Activated CD4-positive, alpha-beta T cell treated with anti-CD3 and anti-CD28 coated beads for 36 hours (primary cell): ENCODE measurements at regions not wholly inside any gene's neighbourhood (a gene's known extent, or its start where the extent isn't known, plus 50 kb on each side); places are given as distances from the start of the nearest gene placed in this dataset.

Experiments
- ATAC-seq: fragments of 200-7000 bp; cut with Tn5 transposase; one replicate; pipeline ENCODE4 v1.10.0; 2021; ENCODE audit warnings: mild to moderate bottlenecking, moderate library complexity
- CTCF ChIA-PET: fragments of 350-600 bp; sonication (Branson Sonifier 250); formaldehyde crosslinking; loops from one replicate; lab custom pipeline; 2021; ENCODE audit warnings: antibody characterized with exemption; lab: Charles Lee
- POLR2A ChIA-PET: fragments of 350-600 bp; sonication (Branson Sonifier 250); formaldehyde crosslinking; loops from one replicate; lab custom pipeline; 2021; ENCODE audit warnings: antibody characterized with exemption, inconsistent platforms; lab: Charles Lee
- DNase-seq: peaks from one replicate; pipeline ENCODE4 v3.0.0-alpha.2; 2020
- H3K27ac Mint-ChIP-seq: one replicate; pipeline ENCODE4 v1.8.0; 2021; ENCODE audit warnings: mixed read lengths
- H3K27me3 Mint-ChIP-seq: one replicate; pipeline ENCODE4 v1.8.0; 2021; ENCODE audit warnings: mixed read lengths
- H3K36me3 Mint-ChIP-seq: one replicate; pipeline ENCODE4 v1.8.0; 2021; ENCODE audit warnings: low read depth, mixed read lengths
- H3K4me1 Mint-ChIP-seq: one replicate; pipeline ENCODE4 v1.8.0; 2021; ENCODE audit warnings: mixed read lengths
- H3K4me3 Mint-ChIP-seq: one replicate; pipeline ENCODE4 v1.8.0; 2021; ENCODE audit warnings: mild to moderate bottlenecking, moderate library complexity, mixed read lengths
- H3K9me3 Mint-ChIP-seq: one replicate; pipeline ENCODE4 v1.8.0; 2021; ENCODE audit warnings: low read depth, mixed read lengths
- intact Hi-C, 2 experiments: fragments of 100-400 bp; cut with DNase I in 1 of 2; cut with micrococcal nuclease in 1 of 2; formaldehyde crosslinking; loops; one replicate each; pipeline versions ENCODE4 v1.14.2 to v1.15.1; 2022 to 2024; cut with DNase I, micrococcal nuclease

- ChIA-PET CTCF (interaction anchor here (1.4 kb wide), 1 partner anchor 11 kb away, joined by 3 read pairs; no protein-coding TSS in a partner anchor), POLR2A (no interaction called here)
- Mint-ChIP-seq H3K9me3 (no peaks in the 10 kb centered on the region), H3K4me1 (peaks cover 23% of the 10 kb centered on the region), H3K27ac (no peak overlapping the region), H3K27me3 (peaks cover 18% of the 10 kb centered on the region), H3K4me3 (no peak overlapping the region), H3K36me3 (no peaks in the 10 kb centered on the region)
- ATAC-seq (no peak), DNase-seq (no peak)
- intact Hi-C loops: loop anchor here in 1 of 2 experiments (10.0 kb wide), 1 partner anchor 444 kb away; no protein-coding TSS in a partner anchor
Observed at GRCh38 chr10:88110822-88111221, 247.4 kb downstream of the PTEN start.

- ATAC-seq: no peak
- H3K9me3 Mint-ChIP-seq: no peaks in the 10 kb centered on the region
- no peak for DNase-seq
- CTCF ChIA-PET: interaction anchor here (1.4 kb wide), 1 partner anchor 10 kb away, joined by 3 read pairs; no protein-coding TSS in a partner anchor
- H3K27ac Mint-ChIP-seq: no peak overlapping the region
- H3K4me1 Mint-ChIP-seq: peaks cover 23% of the 10 kb centered on the region
- H3K36me3 Mint-ChIP-seq: no peaks in the 10 kb centered on the region
- H3K27me3 Mint-ChIP-seq: peaks cover 17% of the 10 kb centered on the region
- intact Hi-C loops: loop anchor here in 1 of 2 experiments (10.0 kb wide), 1 partner anchor 444 kb away; no protein-coding TSS in a partner anchor
- no peak overlapping the region for H3K4me3 Mint-ChIP-seq
- POLR2A ChIA-PET: no interaction called here
Observed at GRCh38 chr10:88111294-88111693, 247.9 kb downstream of the PTEN start.

GRCh38 chr10:88113232-88113631 is 249.8 kb downstream of the PTEN start:
- ChIA-PET CTCF (interaction anchor here (0.8 to 2.4 kb wide), 5 partner anchors 13 to 62 kb away, joined by 3 to 19 read pairs (median 3); no protein-coding TSS in a partner anchor), POLR2A (no interaction called here)
- Mint-ChIP-seq H3K36me3 (no peaks in the 10 kb centered on the region), H3K27me3 (peaks cover 13% of the 10 kb centered on the region), H3K27ac (no peak overlapping the region), H3K9me3 (no peaks in the 10 kb centered on the region), H3K4me3 (no peak overlapping the region), H3K4me1 (peaks cover 12% of the 10 kb centered on the region)
- DNase-seq (no peak), ATAC-seq (no peak)
- intact Hi-C loops: loop anchor here in 1 of 2 experiments (10.0 kb wide), 1 partner anchor 442 kb away; no protein-coding TSS in a partner anchor

- H3K4me1 Mint-ChIP-seq: peaks cover 9% of the 10 kb centered on the region
- DNase-seq (no peak), ATAC-seq (no peak)
- peaks cover 13% of the 10 kb centered on the region for H3K27me3 Mint-ChIP-seq
- ChIA-PET CTCF (interaction anchor here (0.7 to 2.4 kb wide), 10 partner anchors 14 to 319 kb away, joined by 3 to 19 read pairs (median 4); no protein-coding TSS in a partner anchor), POLR2A (interaction anchor here (0.5 kb wide), 1 partner anchor 192 kb away, joined by 3 read pairs; no protein-coding TSS in a partner anchor)
- H3K9me3 Mint-ChIP-seq: no peaks in the 10 kb centered on the region
- intact Hi-C loops: loop anchor here in 1 of 2 experiments (10.0 kb wide), 1 partner anchor 441 kb away; no protein-coding TSS in a partner anchor
- H3K4me3 Mint-ChIP-seq: no peak overlapping the region
- H3K36me3 Mint-ChIP-seq: no peaks in the 10 kb centered on the region
- H3K27ac Mint-ChIP-seq: no peak overlapping the region
Observed at GRCh38 chr10:88113657-88114272, 250.3 kb downstream of the PTEN start.

GRCh38 chr10:88114368-88114767 is 250.9 kb downstream of the PTEN start:
- H3K4me3 Mint-ChIP-seq: no peak overlapping the region
- CTCF ChIA-PET: interaction anchor here (0.5 to 2.4 kb wide), 13 partner anchors 9 to 320 kb away, joined by 3 to 19 read pairs (median 4); partner anchors contain the start of genes KLLN and PTEN
- DNase-seq (peak; percentile 47), ATAC-seq (no peak)
- intact Hi-C loops: loop anchor here in 1 of 2 experiments (10.0 kb wide), 1 partner anchor 440 kb away; no protein-coding TSS in a partner anchor
- H3K27me3 Mint-ChIP-seq: peaks cover 15% of the 10 kb centered on the region
- POLR2A ChIA-PET: interaction anchor here (0.5 kb wide), 1 partner anchor 193 kb away, joined by 3 read pairs; no protein-coding TSS in a partner anchor
- H3K9me3 Mint-ChIP-seq: no peaks in the 10 kb centered on the region
- H3K27ac Mint-ChIP-seq: no peak overlapping the region
- H3K36me3 Mint-ChIP-seq: no peaks in the 10 kb centered on the region
- peaks cover 9% of the 10 kb centered on the region for H3K4me1 Mint-ChIP-seq

GRCh38 chr10:88115407-88115806 is 252.0 kb downstream of the PTEN start:
- Mint-ChIP-seq H3K27me3 (peaks cover 15% of the 10 kb centered on the region), H3K4me1 (peaks cover 12% of the 10 kb centered on the region), H3K9me3 (no peaks in the 10 kb centered on the region), H3K36me3 (no peaks in the 10 kb centered on the region), H3K4me3 (no peak overlapping the region), H3K27ac (no peak overlapping the region)
- intact Hi-C loops: loop anchor here (5.0 to 10.0 kb wide), 4 partner anchors 77 to 439 kb away; no protein-coding TSS in a partner anchor
- no peak for DNase-seq
- ChIA-PET POLR2A (no interaction called here), CTCF (interaction anchor here (1.1 to 2.4 kb wide), 5 partner anchors 10 to 265 kb away, joined by 3 to 19 read pairs (median 5); no protein-coding TSS in a partner anchor)
- no peak for ATAC-seq

GRCh38 chr10:88115968-88116367 is 252.5 kb downstream of the PTEN start:
- Mint-ChIP-seq H3K4me3 (no peak overlapping the region), H3K36me3 (no peaks in the 10 kb centered on the region), H3K4me1 (peaks cover 15% of the 10 kb centered on the region), H3K27ac (no peak overlapping the region), H3K27me3 (peaks cover 18% of the 10 kb centered on the region), H3K9me3 (no peaks in the 10 kb centered on the region)
- intact Hi-C loops: loop anchor here (2.0 to 10.0 kb wide), 7 partner anchors 37 to 439 kb away; partner anchors contain the start of genes KLLN (in 1 of the 2) and PTEN (in 1 of the 2)
- CTCF ChIA-PET: interaction anchor here (1.4 to 2.6 kb wide), 5 partner anchors 7 to 250 kb away, joined by 3 to 14 read pairs (median 5); no protein-coding TSS in a partner anchor
- DNase-seq: no peak
- no peak for ATAC-seq
- POLR2A ChIA-PET: no interaction called here

- Mint-ChIP-seq H3K4me3 (no peak overlapping the region), H3K36me3 (no peaks in the 10 kb centered on the region), H3K4me1 (peaks cover 15% of the 10 kb centered on the region), H3K27me3 (peaks cover 18% of the 10 kb centered on the region), H3K9me3 (no peaks in the 10 kb centered on the region), H3K27ac (no peak overlapping the region)
- ChIA-PET POLR2A (interaction anchor here (1.4 kb wide), 1 partner anchor 25 kb away, joined by 6 read pairs; no protein-coding TSS in a partner anchor), CTCF (interaction anchor here (0.8 to 2.6 kb wide), 8 partner anchors 8 to 251 kb away, joined by 3 to 14 read pairs (median 4); no protein-coding TSS in a partner anchor)
- ATAC-seq (peak; percentile 2), DNase-seq (no peak)
- intact Hi-C loops: loop anchor here (2.0 to 10.0 kb wide), 7 partner anchors 36 to 438 kb away; partner anchors contain the start of genes KLLN (in 1 of the 2) and PTEN (in 1 of the 2)
Observed at GRCh38 chr10:88116481-88116880, 253.1 kb downstream of the PTEN start.

- CTCF ChIA-PET: interaction anchor here (0.7 to 2.6 kb wide), 11 partner anchors 9 to 271 kb away, joined by 3 to 14 read pairs (median 4); no protein-coding TSS in a partner anchor
- intact Hi-C loops: loop anchor here (1.0 to 10.0 kb wide), 11 partner anchors 26 to 438 kb away; partner anchors contain the start of genes KLLN (in 1 of the 2) and PTEN (in 1 of the 2)
- H3K4me3 Mint-ChIP-seq: no peak overlapping the region
- H3K36me3 Mint-ChIP-seq: no peaks in the 10 kb centered on the region
- POLR2A ChIA-PET: interaction anchor here (0.6 to 1.4 kb wide), 2 partner anchors 26 to 273 kb away, joined by 3 to 6 read pairs; no protein-coding TSS in a partner anchor
- peaks cover 15% of the 10 kb centered on the region for H3K27me3 Mint-ChIP-seq
- ATAC-seq (peak; percentile 87), DNase-seq (peak; percentile 81)
- no peak overlapping the region for H3K27ac Mint-ChIP-seq
- H3K4me1 Mint-ChIP-seq: peaks cover 15% of the 10 kb centered on the region
- H3K9me3 Mint-ChIP-seq: no peaks in the 10 kb centered on the region
Observed at GRCh38 chr10:88116971-88117626, 253.7 kb downstream of the PTEN start.

- Mint-ChIP-seq H3K9me3 (no peaks in the 10 kb centered on the region), H3K4me1 (peaks cover 15% of the 10 kb centered on the region), H3K36me3 (no peaks in the 10 kb centered on the region), H3K27ac (no peak overlapping the region), H3K27me3 (peaks cover 15% of the 10 kb centered on the region), H3K4me3 (no peak overlapping the region)
- ChIA-PET POLR2A (interaction anchor here (0.5 to 1.4 kb wide), 2 partner anchors 27 to 51 kb away, joined by 3 to 6 read pairs; no protein-coding TSS in a partner anchor), CTCF (interaction anchor here (0.6 to 2.6 kb wide), 10 partner anchors 9 to 320 kb away, joined by 3 to 14 read pairs (median 4); no protein-coding TSS in a partner anchor)
- intact Hi-C loops: loop anchor here (1.0 to 10.0 kb wide), 11 partner anchors 27 to 437 kb away; partner anchors contain the start of genes KLLN (in 1 of the 2) and PTEN (in 1 of the 2)
- DNase-seq (peak; percentile 46), ATAC-seq (no peak)
Observed at GRCh38 chr10:88117869-88118632, 254.6 kb downstream of the PTEN start.
